IgD-negative memory B cell (primary cell): ENCODE measurements at regions not wholly inside any gene's neighbourhood (a gene's known extent, or its start where the extent isn't known, plus 50 kb on each side); places are given as distances from the start of the nearest gene placed in this dataset.

Experiments used
- H3K27ac Mint-ChIP-seq, 3 donors: one replicate each; pipeline ENCODE4 v1.8.0; 2020 to 2022; ENCODE audit warnings: mild to moderate bottlenecking in 3 of 3, mixed read lengths in 3 of 3, moderate library complexity in 1 of 3
- H3K27me3 Mint-ChIP-seq: one replicate; pipeline ENCODE4 v1.8.0; 2021; ENCODE audit warnings: mixed read lengths
- H3K36me3 Mint-ChIP-seq: one replicate; pipeline ENCODE4 v1.8.0; 2020; ENCODE audit warnings: mild to moderate bottlenecking, mixed read lengths
- H3K4me1 Mint-ChIP-seq, 3 donors: one replicate each; pipeline ENCODE4 v1.8.0; 2020 to 2022; ENCODE audit warnings: mixed read lengths in 3 of 3, mild to moderate bottlenecking in 1 of 3
- H3K4me3 Mint-ChIP-seq, 4 donors: one replicate each; pipeline ENCODE4 v1.8.0; 2020 to 2022; ENCODE audit warnings: mild to moderate bottlenecking in 4 of 4, mixed read lengths in 4 of 4, moderate library complexity in 3 of 4
- H3K9me3 Mint-ChIP-seq, 3 donors: one replicate each; pipeline ENCODE4 v1.8.0; 2020 to 2021; ENCODE audit warnings: mixed read lengths in 3 of 3, mild to moderate bottlenecking in 1 of 3

DNA sequence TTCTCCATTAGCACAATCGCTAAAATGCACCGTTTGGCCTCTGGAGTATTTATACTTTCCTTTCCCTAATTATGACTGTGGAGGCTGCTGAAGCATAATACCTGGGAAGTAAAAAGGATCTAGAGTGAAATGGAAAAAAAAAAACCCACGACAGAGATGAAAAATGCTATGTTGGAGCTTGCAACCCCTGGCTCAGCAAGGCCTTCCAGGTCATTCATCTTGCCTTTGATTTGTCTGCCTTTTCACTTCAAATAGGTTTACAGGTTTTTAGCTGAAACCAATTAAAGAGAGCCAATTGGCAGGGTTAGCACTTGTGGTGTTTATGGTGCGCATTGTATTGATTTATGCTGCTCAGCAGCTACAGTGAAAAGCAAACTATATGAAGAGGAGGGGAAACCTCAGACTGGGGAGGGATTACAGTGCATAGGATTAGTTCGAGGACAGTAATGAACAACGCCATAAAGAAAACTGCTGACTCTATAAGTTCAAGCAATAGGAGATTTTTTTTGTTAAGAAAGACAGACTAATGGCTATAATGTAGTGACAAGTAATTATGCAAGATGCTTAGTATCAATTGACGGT is 347.9 kb downstream of the MEIS1 start:
- Mint-ChIP-seq H3K4me1 (no peaks in the 10 kb centered on the region), H3K27me3 (peaks cover 2% of the 10 kb centered on the region), H3K9me3 (peaks cover 2 to 6% (median 5%) of the 10 kb centered on the region in 3 donors), H3K27ac (no peak overlapping the region), H3K4me3 (no peak overlapping the region), H3K36me3 (no peaks in the 10 kb centered on the region)

DNA sequence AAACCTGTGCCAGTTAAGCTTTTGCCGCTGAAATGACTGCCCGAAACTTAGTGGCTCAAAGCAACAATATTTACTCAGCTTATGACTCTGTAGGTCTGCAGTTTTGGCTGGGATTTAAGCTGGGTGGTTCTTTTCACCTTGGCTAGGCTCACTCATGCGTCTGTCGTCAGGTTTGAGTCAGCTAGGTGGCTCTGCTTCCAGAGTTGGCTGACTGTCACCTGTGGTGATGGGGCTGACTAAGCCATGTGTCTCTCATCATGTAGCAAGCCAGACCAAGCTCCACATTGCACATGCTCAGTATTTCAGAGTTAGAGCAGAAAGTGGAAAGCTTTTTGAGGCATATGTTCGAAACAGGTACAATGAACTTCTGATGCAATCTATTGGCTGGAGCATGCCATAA is 354.8 kb downstream of the MEIS1 start:
- H3K27ac Mint-ChIP-seq = no peak overlapping the region
- no peaks in the 10 kb centered on the region for H3K4me1 Mint-ChIP-seq

DNA sequence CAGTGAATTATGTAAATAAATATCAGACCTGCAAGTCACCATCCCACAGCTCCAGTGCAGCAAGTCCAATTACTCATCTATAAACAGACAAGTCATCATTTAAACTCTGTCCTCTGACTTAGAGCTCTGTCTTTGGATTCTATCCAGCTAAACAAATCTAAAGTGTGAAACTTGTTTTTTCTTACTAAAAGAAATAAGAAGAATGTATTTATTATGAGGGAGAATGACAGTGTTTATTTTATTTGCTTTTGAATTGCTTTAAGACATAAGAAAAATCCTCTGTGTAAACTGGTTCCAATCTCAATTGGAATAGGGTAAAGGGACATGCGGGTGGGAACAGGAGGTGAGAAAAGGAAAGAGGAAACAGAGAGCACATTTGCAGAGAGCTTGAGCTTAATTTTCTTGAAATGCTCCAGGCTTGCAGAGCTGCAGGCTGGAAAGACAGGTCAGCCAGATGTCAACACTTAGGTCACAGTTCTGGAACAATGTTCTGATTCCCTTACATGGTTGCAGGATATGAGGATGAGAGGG is 355.8 kb downstream of the MEIS1 start:
- no peak overlapping the region for H3K4me3 Mint-ChIP-seq
- no peaks in the 10 kb centered on the region for H3K4me1 Mint-ChIP-seq
- no peaks in the 10 kb centered on the region for H3K27me3 Mint-ChIP-seq
- peaks cover 0 to under 1% (median 0%) of the 10 kb centered on the region in 3 donors for H3K9me3 Mint-ChIP-seq
- no peak overlapping the region for H3K27ac Mint-ChIP-seq
- no peaks in the 10 kb centered on the region for H3K36me3 Mint-ChIP-seq

More for the DNA sequence above, 354.8 kb downstream of the MEIS1 start:
- no peaks in the 10 kb centered on the region for H3K36me3 Mint-ChIP-seq
- no peaks in the 10 kb centered on the region for H3K27me3 Mint-ChIP-seq
- H3K4me3 Mint-ChIP-seq = no peak overlapping the region
- peaks cover 0 to 1% (median 0%) of the 10 kb centered on the region in 3 donors for H3K9me3 Mint-ChIP-seq

DNA sequence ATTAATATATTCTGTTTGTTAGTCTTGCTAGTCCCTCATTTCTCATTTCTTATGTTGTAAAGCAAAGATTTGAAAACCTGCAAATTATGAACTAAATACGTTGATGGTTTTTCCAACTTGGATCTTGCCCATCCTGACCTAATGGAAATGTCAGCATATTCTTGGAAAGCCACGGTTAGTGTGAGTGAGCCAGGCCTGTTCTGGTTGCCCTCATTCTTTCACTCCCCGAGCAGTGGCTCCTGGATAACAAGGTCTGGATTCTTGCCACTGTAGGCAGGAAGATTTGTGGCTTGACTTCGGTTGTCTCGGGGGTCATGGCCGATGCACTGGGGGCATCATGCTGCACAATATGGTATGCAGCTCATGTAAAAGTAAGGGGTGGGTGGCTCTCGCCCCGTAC is 359.1 kb downstream of the MEIS1 start:
- Mint-ChIP-seq H3K27ac (no peak overlapping the region), H3K4me1 (no peaks in the 10 kb centered on the region), H3K4me3 (no peak overlapping the region), H3K9me3 (peaks cover 2 to 6% (median 4%) of the 10 kb centered on the region in 3 donors), H3K27me3 (no peaks in the 10 kb centered on the region), H3K36me3 (no peaks in the 10 kb centered on the region)

DNA sequence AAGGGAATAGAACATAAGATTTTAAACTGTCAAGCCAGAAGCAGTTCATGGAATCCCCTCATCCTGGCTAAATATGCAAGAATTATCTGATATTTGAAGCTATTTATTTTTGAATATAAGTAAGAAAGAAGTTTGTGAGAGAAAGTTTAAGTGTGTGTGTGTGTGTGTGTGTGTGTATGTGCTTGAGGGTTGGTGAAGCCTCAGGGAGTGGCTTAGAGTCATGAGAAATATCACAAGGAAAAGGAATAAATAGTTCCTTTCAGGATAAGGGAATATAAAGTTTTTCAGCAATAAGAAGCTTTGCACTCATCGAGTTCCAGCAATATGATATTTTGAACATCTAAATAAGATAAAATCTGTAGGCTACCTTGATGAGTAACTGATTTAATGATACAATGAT is 359.6 kb downstream of the MEIS1 start:
- Mint-ChIP-seq H3K4me3 (no peak overlapping the region), H3K36me3 (no peaks in the 10 kb centered on the region), H3K27ac (no peak overlapping the region), H3K4me1 (no peaks in the 10 kb centered on the region), H3K27me3 (no peaks in the 10 kb centered on the region), H3K9me3 (peaks cover 2 to 6% (median 4%) of the 10 kb centered on the region in 3 donors)

DNA sequence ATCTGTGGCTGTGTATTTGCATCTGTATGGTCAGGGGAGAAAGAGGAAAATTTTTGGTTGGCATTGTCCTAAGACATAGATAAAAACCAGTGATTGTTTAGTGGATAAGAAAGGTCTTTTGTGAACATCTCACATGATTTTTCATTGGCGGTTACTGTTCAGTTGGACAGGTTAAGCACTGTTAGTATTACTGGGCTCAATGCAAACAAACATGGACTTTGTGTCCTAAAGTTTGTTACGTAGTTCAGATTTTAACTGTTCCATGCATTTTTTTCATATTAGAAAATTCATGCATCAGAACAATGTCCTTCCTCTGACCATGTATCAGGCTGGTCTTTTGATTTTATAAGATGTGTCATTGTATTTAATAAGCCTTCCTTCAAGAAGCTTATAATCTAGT is 368.0 kb downstream of the MEIS1 start:
- Mint-ChIP-seq H3K9me3 (peaks cover 2 to 6% (median 4%) of the 10 kb centered on the region in 3 donors), H3K27me3 (no peaks in the 10 kb centered on the region), H3K36me3 (no peaks in the 10 kb centered on the region), H3K4me1 (no peaks in the 10 kb centered on the region), H3K4me3 (no peak overlapping the region), H3K27ac (no peak overlapping the region)

DNA sequence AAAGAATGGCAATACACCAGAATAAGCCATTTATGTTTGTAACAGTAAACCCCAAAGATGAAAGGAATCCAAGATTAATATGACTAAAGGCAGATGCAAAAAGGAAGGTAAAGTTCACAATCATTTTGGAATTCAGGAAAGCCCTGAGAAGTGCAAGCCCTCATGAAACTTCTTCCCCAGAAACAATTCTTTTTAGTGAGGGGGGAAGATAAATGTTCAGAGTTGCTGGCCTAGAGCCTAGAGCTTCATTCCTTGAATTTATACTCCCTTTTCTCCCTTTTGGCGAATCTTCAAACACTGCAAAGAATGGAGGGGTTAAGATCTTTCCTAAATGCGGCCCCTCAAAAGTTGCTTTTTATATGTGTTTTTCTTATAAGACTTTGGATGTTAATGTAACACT is 368.8 kb downstream of the MEIS1 start:
- Mint-ChIP-seq H3K4me1 (no peaks in the 10 kb centered on the region), H3K27me3 (no peaks in the 10 kb centered on the region), H3K4me3 (no peak overlapping the region), H3K9me3 (peaks cover 0 to 4% (median 0%) of the 10 kb centered on the region in 3 donors), H3K27ac (no peak overlapping the region), H3K36me3 (no peaks in the 10 kb centered on the region)

DNA sequence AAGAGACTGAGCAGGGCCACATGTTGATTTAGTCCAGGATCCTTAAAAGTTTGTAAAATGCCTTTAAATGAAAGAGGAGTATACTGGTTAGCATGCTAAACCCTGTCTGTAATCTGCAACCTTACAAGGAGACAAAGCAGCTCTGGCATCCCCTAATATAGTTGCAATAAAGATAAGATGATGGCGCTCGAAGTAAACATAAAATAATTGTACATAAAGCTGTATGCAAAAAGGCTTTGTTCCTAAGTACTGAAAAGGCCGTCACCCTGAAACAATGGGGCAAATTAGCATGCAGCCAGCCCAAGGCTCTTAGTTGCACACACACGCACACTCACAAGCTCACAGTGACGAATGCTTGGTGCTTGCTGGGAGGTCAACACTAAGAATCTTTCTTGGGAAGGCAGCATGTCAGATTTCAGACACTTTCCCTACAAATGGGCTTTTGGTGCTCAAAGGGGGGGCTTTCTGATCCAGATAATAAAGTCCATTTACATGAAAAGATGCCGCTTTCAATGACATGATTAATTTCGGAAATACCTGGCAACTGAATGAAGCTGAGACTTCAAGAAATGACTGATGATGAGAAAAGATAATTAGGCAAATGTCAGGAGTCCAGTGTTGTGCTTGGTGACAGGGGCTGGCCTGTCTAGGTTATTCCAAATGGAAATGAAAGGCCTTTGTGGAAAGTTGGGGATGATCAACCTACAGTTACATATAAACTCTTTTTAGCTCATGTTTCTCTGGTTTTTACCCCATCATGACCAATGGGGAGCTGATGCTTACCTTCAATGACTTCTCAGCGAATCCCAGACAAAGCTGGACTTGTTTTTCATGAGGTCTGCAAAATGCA is 370.3 kb downstream of the MEIS1 start:
- Mint-ChIP-seq H3K27me3 (no peaks in the 10 kb centered on the region), H3K4me1 (no peaks in the 10 kb centered on the region), H3K36me3 (no peaks in the 10 kb centered on the region), H3K27ac (peak overlapping the region in 1 of 3 donors; percentile 35), H3K4me3 (no peak overlapping the region), H3K9me3 (no peaks in the 10 kb centered on the region)

DNA sequence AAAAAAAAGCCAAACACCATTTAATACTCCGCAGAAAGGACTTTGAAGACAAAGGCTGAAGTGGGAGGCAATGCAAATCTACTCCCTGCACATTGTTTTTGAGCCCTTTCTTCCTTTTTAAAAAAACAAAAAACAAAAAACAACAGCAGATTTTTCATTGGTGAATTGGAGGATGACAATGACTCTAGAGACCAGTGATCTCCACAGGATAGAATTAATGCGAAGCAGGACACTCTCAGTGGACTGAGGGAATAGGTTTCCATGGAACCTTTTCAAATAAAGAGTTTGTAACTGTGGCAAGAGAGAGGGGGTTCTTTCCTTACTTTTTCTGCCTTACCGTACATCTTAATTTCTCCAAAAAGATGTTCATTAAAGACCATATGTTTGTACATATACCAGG is 371.0 kb downstream of the MEIS1 start:
- Mint-ChIP-seq H3K4me3 (no peak overlapping the region), H3K36me3 (no peaks in the 10 kb centered on the region), H3K9me3 (no peaks in the 10 kb centered on the region), H3K27ac (no peak overlapping the region), H3K27me3 (no peaks in the 10 kb centered on the region), H3K4me1 (no peaks in the 10 kb centered on the region)

DNA sequence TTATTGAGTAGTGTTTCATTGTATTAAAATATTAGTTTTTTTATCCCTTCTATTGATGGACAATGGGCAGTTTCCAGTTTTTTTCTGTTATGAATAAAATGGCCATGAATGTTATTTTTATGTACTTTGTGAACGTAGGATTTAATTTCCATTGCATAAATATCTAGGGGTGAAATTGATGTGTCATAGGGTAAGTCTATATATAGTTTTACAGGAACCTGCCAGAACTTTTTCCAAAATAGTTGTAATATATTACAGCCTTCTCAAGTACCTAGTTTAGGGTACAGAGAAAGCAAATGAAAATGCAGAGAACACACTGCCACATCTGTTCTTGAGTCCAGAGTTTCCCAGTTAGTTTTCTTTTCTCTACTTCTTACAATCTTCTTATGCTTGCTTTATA is 378.6 kb downstream of the MEIS1 start:
- Mint-ChIP-seq H3K36me3 (no peaks in the 10 kb centered on the region), H3K9me3 (peaks cover 0 to 7% (median 3%) of the 10 kb centered on the region in 3 donors), H3K27me3 (no peaks in the 10 kb centered on the region), H3K4me3 (no peak overlapping the region), H3K27ac (no peak overlapping the region), H3K4me1 (no peaks in the 10 kb centered on the region)

DNA sequence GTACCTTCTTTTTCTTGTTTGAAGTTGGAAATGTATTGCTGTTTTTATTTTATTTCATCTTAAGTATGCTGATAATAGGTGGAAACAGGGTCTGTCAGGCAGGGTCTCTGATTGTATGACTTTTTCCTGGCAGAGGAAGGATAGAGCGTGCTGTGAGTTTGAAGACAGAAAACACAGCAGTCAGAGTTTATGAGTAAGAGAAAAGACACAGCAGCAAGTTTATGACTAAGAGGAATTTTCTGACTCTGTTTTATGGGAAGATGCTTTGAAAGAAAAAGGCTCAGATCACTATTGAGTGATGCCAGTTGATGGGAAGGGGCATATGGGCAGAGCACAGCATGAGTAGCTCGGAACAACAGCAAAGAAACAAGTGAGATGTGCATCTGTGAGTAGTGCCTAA is 379.1 kb downstream of the MEIS1 start:
- peaks cover 0 to 9% (median 3%) of the 10 kb centered on the region in 3 donors for H3K9me3 Mint-ChIP-seq
- no peak overlapping the region for H3K4me3 Mint-ChIP-seq
- H3K27ac Mint-ChIP-seq = no peak overlapping the region
- H3K4me1 Mint-ChIP-seq = no peaks in the 10 kb centered on the region
- H3K36me3 Mint-ChIP-seq = no peaks in the 10 kb centered on the region
- H3K27me3 Mint-ChIP-seq = no peaks in the 10 kb centered on the region

DNA sequence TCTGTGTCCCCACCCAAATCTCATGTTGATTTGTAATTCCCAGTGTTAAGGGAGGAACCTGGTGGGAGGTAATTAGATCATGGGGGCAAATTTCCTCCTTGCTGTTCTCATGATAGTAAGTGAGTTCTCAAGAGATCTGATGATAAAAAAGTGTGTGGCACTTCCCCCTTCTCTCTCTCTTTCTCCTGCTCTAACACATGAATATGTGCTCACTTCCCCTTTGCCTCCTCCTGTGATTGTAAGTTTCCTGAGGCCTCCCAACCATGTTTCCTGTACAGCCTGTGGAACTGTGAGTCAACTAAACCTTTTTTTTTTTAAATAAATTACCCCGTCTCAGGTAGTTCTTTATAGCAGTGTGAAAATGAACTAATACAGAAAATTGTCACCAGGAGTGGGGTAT is 380.0 kb downstream of the MEIS1 start:
- H3K4me1 Mint-ChIP-seq = no peaks in the 10 kb centered on the region
- H3K4me3 Mint-ChIP-seq = no peak overlapping the region
- no peak overlapping the region for H3K27ac Mint-ChIP-seq
- no peaks in the 10 kb centered on the region for H3K36me3 Mint-ChIP-seq
- H3K9me3 Mint-ChIP-seq = peaks cover 0 to 9% (median 3%) of the 10 kb centered on the region in 3 donors
- no peaks in the 10 kb centered on the region for H3K27me3 Mint-ChIP-seq

DNA sequence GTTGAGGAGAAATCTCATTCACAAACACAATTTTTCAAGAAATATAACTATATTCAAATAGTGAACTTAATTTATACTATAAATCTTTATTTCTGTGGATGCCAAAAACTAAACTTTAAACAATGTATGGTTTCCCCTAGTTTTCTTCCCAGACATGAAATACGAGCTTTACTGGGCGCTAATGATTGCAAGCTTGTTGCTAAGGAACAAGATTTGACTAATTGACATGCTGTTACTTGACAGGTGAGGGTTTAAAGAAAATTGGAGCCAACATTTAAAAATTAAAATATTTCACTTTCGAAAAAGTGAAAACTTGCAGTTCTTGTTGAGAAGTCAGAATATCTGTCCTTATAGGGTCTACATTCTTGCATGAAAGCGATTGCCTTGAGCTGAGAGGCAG is 381.0 kb downstream of the MEIS1 start:
- no peak overlapping the region for H3K27ac Mint-ChIP-seq
- no peaks in the 10 kb centered on the region for H3K27me3 Mint-ChIP-seq
- H3K4me3 Mint-ChIP-seq = no peak overlapping the region
- peaks cover 0 to 9% (median 3%) of the 10 kb centered on the region in 3 donors for H3K9me3 Mint-ChIP-seq
- no peaks in the 10 kb centered on the region for H3K4me1 Mint-ChIP-seq
- H3K36me3 Mint-ChIP-seq = no peaks in the 10 kb centered on the region

DNA sequence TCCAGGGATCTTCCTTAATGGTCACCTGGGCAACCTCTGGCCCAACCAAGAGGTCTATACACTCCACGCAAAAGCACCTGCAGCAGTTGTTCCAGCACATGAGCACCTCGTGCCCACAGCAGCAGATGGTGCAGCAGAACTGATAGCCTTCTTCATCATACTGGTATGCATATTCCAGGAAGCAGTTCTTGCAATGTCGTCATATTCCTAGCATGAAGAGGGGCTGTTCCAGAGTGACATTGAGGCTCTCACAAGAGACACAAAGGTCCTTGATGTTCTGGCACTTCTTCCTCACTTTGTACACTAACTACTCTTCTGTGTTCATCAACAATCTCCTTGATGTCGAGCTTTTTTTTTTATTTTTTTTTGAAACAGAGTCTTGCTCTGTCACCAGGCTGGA is 386.2 kb downstream of the MEIS1 start:
- H3K4me1 Mint-ChIP-seq = no peaks in the 10 kb centered on the region
- H3K9me3 Mint-ChIP-seq = peaks cover 2 to 5% (median 4%) of the 10 kb centered on the region in 3 donors
- H3K27me3 Mint-ChIP-seq = no peaks in the 10 kb centered on the region
- no peak overlapping the region for H3K4me3 Mint-ChIP-seq
- H3K36me3 Mint-ChIP-seq = no peaks in the 10 kb centered on the region
- H3K27ac Mint-ChIP-seq = no peak overlapping the region

DNA sequence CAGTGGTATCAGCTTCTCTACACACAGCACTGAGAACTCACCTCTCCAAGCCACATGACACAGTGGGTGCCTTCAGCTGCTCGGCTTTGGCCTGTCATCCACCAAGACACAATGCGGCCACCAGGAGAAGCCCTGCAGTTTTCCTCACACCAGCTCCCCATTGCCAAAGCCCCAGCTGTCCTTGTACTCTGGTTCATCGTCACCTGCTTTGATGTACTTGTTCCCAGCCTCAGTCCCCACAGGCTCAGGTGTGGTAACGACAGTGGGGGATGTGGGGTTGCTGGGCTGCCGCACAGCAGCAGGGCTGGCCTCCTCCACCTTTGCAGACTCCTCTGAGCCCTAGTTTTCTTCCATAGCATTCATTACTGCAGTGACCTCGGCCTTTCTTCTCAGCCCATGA is 387.3 kb downstream of the MEIS1 start:
- H3K36me3 Mint-ChIP-seq = no peaks in the 10 kb centered on the region
- no peak overlapping the region for H3K27ac Mint-ChIP-seq
- H3K4me3 Mint-ChIP-seq = no peak overlapping the region
- no peaks in the 10 kb centered on the region for H3K4me1 Mint-ChIP-seq
- H3K9me3 Mint-ChIP-seq = peaks cover 2 to 5% (median 4%) of the 10 kb centered on the region in 3 donors
- H3K27me3 Mint-ChIP-seq = no peaks in the 10 kb centered on the region

DNA sequence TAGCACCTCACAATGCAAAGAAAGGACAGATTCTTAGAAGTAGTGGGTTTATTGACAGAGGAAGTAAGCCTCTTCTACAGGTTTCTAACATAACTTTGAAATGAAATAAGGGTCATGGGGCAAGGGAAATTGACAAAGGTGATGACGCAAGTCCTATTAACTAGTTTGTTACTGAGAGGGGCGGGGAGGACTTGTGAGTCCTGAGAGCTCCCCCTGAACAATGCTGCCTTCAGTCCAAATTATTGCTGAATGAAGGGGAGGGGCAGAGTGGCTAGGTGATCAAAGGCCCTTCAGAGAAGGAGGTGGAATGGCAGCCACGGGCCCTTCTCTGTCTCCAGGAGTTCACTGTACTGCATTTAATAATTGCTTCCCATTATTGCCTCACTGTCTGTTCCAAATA is 390.0 kb downstream of the MEIS1 start:
- no peaks in the 10 kb centered on the region for H3K36me3 Mint-ChIP-seq
- H3K9me3 Mint-ChIP-seq = peaks cover 0 to 4% (median 2%) of the 10 kb centered on the region in 3 donors
- no peaks in the 10 kb centered on the region for H3K4me1 Mint-ChIP-seq
- H3K4me3 Mint-ChIP-seq = no peak overlapping the region
- no peak overlapping the region for H3K27ac Mint-ChIP-seq
- no peaks in the 10 kb centered on the region for H3K27me3 Mint-ChIP-seq
